ENCODE measurements at regions not wholly inside any gene's neighbourhood (a gene's known extent, or its start where the extent isn't known, plus 50 kb on each side); places are given as distances from the start of the nearest gene placed in this dataset.

DNA sequence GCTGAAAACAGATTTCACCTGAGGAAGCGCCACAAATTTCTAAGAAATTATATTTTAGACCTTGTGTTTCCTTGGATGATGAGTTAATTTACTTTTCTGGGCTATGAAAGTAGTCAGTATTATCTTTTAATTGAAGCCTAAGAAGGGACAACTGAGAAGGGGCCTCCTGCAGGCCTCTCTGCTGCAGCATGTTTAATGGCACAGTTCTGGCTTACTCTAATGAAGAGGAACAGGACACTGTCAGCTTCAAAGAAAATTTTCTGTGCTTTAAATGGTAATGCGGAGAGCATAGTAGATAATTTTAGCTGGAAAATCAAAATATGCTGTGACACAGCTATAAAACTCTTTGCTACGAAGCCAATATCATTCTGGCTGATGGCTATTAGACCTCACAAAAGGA, 167.4 kb downstream of the HDGFL1 start:
- DNase-seq (ENCODE audit: low spot score): no peak
- Histone ChIP-seq H3K9me3 (ENCODE audit: low read depth) (no peaks in the 10 kb centered on the region), H3K36me3 (replicated peaks; ENCODE audit: insufficient read depth, low read depth) (no peaks in the 10 kb centered on the region), H3K4me2 (no peak overlapping the region), H2AFZ (no peak overlapping the region), H3K4me3 (no peak overlapping the region), H3K9me2 (replicated peaks; ENCODE audit: insufficient read depth) (no peaks in the 10 kb centered on the region), H4K20me1 (ENCODE audit: insufficient read depth, poor library complexity, severe bottlenecking) (no peaks in the 10 kb centered on the region), H3K4me1 (ENCODE audit: insufficient read depth) (peaks cover 9% of the 10 kb centered on the region), H3K27ac (no peak overlapping the region), H3K27me3 (no peaks in the 10 kb centered on the region), H3K79me2 (no peaks in the 10 kb centered on the region)
- TF ChIP-seq EZH2phosphoT487 (IDR thresholded peaks at IDR 0.05; ENCODE audit: low read depth, severe bottlenecking, unreplicated experiment): no peak
- TF ChIP-seq, protein P1, sequence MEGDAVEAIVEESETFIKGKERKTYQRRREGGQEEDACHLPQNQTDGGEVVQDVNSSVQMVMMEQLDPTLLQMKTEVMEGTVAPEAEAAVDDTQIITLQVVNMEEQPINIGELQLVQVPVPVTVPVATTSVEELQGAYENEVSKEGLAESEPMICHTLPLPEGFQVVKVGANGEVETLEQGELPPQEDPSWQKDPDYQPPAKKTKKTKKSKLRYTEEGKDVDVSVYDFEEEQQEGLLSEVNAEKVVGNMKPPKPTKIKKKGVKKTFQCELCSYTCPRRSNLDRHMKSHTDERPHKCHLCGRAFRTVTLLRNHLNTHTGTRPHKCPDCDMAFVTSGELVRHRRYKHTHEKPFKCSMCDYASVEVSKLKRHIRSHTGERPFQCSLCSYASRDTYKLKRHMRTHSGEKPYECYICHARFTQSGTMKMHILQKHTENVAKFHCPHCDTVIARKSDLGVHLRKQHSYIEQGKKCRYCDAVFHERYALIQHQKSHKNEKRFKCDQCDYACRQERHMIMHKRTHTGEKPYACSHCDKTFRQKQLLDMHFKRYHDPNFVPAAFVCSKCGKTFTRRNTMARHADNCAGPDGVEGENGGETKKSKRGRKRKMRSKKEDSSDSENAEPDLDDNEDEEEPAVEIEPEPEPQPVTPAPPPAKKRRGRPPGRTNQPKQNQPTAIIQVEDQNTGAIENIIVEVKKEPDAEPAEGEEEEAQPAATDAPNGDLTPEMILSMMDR (IDR thresholded peaks at IDR 0.05; ENCODE audit: poor library complexity): no peak
- TF ChIP-seq EZH2 (IDR thresholded peaks at IDR 0.05; ENCODE audit: borderline replicate concordance): no peak
- WGBS (ENCODE audit: low lambda C conversion rate, missing lambda C conversion rate): 91% methylated on average over 3 of the region's 3 CpGs

DNA sequence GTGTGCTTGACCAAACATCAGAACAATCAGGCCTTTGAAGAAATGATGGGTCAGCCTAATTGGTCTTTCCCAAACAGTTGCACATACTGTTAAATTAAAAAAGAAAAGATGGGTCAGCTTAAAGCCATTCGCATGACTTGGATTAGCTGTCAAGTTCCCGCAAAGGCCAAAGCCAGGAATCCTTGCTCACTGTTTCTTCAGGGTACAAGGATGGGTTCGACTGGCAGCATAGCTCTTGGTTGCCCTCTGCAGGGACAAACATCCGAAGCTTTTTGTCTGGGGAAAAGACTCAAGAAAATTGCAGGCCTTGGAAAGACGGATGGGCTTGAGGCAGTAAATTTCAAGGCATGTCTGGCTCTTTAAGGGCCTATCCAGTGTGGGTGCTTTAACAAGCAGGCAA, 168.0 kb downstream of the HDGFL1 start:
- Histone ChIP-seq H3K36me3 (replicated peaks; ENCODE audit: insufficient read depth, low read depth) (no peaks in the 10 kb centered on the region), H2AFZ (no peak overlapping the region), H3K9me2 (replicated peaks; ENCODE audit: insufficient read depth) (no peaks in the 10 kb centered on the region), H3K4me1 (ENCODE audit: insufficient read depth) (peaks cover 4% of the 10 kb centered on the region), H3K4me2 (no peak overlapping the region), H3K4me3 (no peak overlapping the region), H3K27ac (no peak overlapping the region), H4K20me1 (ENCODE audit: insufficient read depth, poor library complexity, severe bottlenecking) (no peaks in the 10 kb centered on the region), H3K9me3 (ENCODE audit: low read depth) (no peaks in the 10 kb centered on the region), H3K27me3 (no peaks in the 10 kb centered on the region), H3K79me2 (no peaks in the 10 kb centered on the region)
- TF ChIP-seq EZH2phosphoT487 (IDR thresholded peaks at IDR 0.05; ENCODE audit: low read depth, severe bottlenecking, unreplicated experiment) (no peak), EZH2 (IDR thresholded peaks at IDR 0.05; ENCODE audit: borderline replicate concordance) (no peak)
- TF ChIP-seq, protein P1 (IDR thresholded peaks at IDR 0.05; ENCODE audit: poor library complexity): peak; percentile 59
- 35% methylated on average over 5 of the region's 5 CpGs for WGBS (ENCODE audit: low lambda C conversion rate, missing lambda C conversion rate)
- peak; percentile 50 for DNase-seq (ENCODE audit: low spot score)

DNA sequence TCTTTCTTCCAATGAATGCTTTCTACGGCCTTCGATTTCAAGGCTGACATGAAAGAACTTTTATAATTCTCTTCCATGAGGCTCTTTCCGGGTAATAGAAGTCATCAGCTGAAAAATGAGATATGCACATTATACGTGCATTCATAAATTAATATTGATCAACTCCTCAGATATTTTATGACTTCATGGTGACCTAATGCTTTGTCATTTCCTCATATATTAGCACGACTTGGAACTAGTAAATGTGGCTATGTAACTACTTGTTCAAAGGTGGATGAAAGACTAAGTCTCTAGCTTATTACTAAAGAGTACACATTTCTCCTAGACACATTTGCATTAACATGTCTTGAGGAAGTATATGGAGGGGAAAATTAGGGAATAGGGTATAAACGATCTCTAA, 168.8 kb downstream of the HDGFL1 start:
- H3K4me3 ChIP-seq: no peak overlapping the region
- TF ChIP-seq EZH2 (IDR thresholded peaks at IDR 0.05; ENCODE audit: borderline replicate concordance) (no peak), EZH2phosphoT487 (IDR thresholded peaks at IDR 0.05; ENCODE audit: low read depth, severe bottlenecking, unreplicated experiment) (no peak)
- TF ChIP-seq, protein P1 (IDR thresholded peaks at IDR 0.05; ENCODE audit: poor library complexity): no peak
- H3K27ac ChIP-seq: no peak overlapping the region
- H3K36me3 ChIP-seq (replicated peaks; ENCODE audit: insufficient read depth, low read depth): no peaks in the 10 kb centered on the region
- H3K27me3 ChIP-seq: no peaks in the 10 kb centered on the region
- H4K20me1 ChIP-seq (ENCODE audit: insufficient read depth, poor library complexity, severe bottlenecking): no peaks in the 10 kb centered on the region
- no peak overlapping the region for H2AFZ ChIP-seq
- H3K79me2 ChIP-seq: no peaks in the 10 kb centered on the region
- H3K4me1 ChIP-seq (ENCODE audit: insufficient read depth): no peaks in the 10 kb centered on the region
- DNase-seq (ENCODE audit: low spot score): no peak
- no peak overlapping the region for H3K4me2 ChIP-seq
- H3K9me3 ChIP-seq (ENCODE audit: low read depth): no peaks in the 10 kb centered on the region
- 91% methylated on average over 6 of the region's 6 CpGs for WGBS (ENCODE audit: low lambda C conversion rate, missing lambda C conversion rate)
- no peaks in the 10 kb centered on the region for H3K9me2 ChIP-seq (replicated peaks; ENCODE audit: insufficient read depth)

DNA sequence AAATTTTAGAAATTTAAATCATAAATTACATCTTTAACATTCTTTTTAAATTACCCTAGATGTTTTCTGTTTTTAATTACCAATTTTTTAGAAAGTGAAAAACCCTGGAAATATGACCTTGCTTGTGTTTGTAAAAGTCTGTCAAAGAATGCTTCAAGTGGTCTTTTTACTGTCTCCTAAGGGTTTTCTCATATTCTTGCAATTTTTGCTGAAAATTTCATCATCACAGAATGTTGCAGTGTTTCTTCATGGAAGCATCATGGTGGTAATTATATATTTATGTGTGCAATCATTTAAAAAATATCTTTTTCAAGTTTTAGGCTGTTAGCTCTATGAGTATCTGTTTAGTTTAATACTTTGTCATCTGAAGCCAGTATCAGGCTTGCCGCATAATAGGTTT, 178.2 kb downstream of the HDGFL1 start:
- H3K36me3 ChIP-seq (replicated peaks; ENCODE audit: insufficient read depth, low read depth): no peaks in the 10 kb centered on the region
- 48% methylated on average over 1 of the region's 1 CpG for WGBS (ENCODE audit: low lambda C conversion rate, missing lambda C conversion rate)
- H3K4me3 ChIP-seq: no peak overlapping the region
- H3K4me1 ChIP-seq (ENCODE audit: insufficient read depth): no peaks in the 10 kb centered on the region
- H3K9me2 ChIP-seq (replicated peaks; ENCODE audit: insufficient read depth): no peaks in the 10 kb centered on the region
- H4K20me1 ChIP-seq (ENCODE audit: insufficient read depth, poor library complexity, severe bottlenecking): no peaks in the 10 kb centered on the region
- no peak overlapping the region for H2AFZ ChIP-seq
- no peaks in the 10 kb centered on the region for H3K9me3 ChIP-seq (ENCODE audit: low read depth)
- DNase-seq (ENCODE audit: low spot score): no peak
- H3K79me2 ChIP-seq: no peaks in the 10 kb centered on the region
- H3K4me2 ChIP-seq: no peak overlapping the region
- TF ChIP-seq, protein P1 (IDR thresholded peaks at IDR 0.05; ENCODE audit: poor library complexity): no peak
- TF ChIP-seq EZH2phosphoT487 (IDR thresholded peaks at IDR 0.05; ENCODE audit: low read depth, severe bottlenecking, unreplicated experiment) (no peak), EZH2 (IDR thresholded peaks at IDR 0.05; ENCODE audit: borderline replicate concordance) (no peak)
- H3K27ac ChIP-seq: no peak overlapping the region
- no peaks in the 10 kb centered on the region for H3K27me3 ChIP-seq
